Ascending aorta (tissue), 2 donors: ENCODE measurements at regions not wholly inside any gene's neighbourhood (a gene's known extent, or its start where the extent isn't known, plus 50 kb on each side); places are given as distances from the start of the nearest gene placed in this dataset.

Experiments used
- DNase-seq, 2 donors: peaks; one replicate each; pipeline ENCODE4 v3.0.0-alpha.2; 2019; ENCODE audit warnings: low spot score in 2 of 2
- H3K27ac ChIP-seq, 2 donors: fragments of 200-600 bp; sonication (generic); one replicate each; pipeline ENCODE4 v1.5.1; 2016 to 2017; ENCODE audit warnings: mild to moderate bottlenecking in 1 of 2
- H3K27me3 ChIP-seq: fragments of 200-600 bp; sonication (generic); one replicate; pipeline ENCODE4 v1.5.1; 2017
- H3K36me3 ChIP-seq, 2 donors: fragments of 200-600 bp; sonication (generic); one replicate each; pipeline ENCODE4 v1.5.1; 2016
- H3K4me1 ChIP-seq, 2 donors: fragments of 200-600 bp; sonication (generic); one replicate each; pipeline ENCODE4 v1.5.1; 2016 to 2017; ENCODE audit warnings: mild to moderate bottlenecking in 1 of 2
- H3K4me3 ChIP-seq, 2 donors: fragments of 200-600 bp; sonication (generic); one replicate each; pipeline ENCODE4 v1.5.1; 2016 to 2017; ENCODE audit warnings: mild to moderate bottlenecking in 1 of 2
- H3K9me3 ChIP-seq, 2 donors: fragments of 200-600 bp; sonication (generic); one replicate each; pipeline ENCODE4 v1.5.1; 2016
- intact Hi-C: fragments of 100-400 bp; cut with DNase I; formaldehyde crosslinking; loops from one replicate; pipeline ENCODE4 v1.15.1; 2023
- TF ChIP-seq, protein P1 (sequence below), 3 experiments: fragments of 200-600 bp in 2 of 3; fragments of 450-650 bp in 1 of 3; sonication (generic) in 2 of 3; IDR thresholded peaks; one replicate each; pipeline ENCODE4 v1.5.1; 2016 to 2019; ENCODE audit warnings: antibody characterized with exemption in 3 of 3, mild to moderate bottlenecking in 1 of 3, moderate library complexity in 1 of 3

DNA sequence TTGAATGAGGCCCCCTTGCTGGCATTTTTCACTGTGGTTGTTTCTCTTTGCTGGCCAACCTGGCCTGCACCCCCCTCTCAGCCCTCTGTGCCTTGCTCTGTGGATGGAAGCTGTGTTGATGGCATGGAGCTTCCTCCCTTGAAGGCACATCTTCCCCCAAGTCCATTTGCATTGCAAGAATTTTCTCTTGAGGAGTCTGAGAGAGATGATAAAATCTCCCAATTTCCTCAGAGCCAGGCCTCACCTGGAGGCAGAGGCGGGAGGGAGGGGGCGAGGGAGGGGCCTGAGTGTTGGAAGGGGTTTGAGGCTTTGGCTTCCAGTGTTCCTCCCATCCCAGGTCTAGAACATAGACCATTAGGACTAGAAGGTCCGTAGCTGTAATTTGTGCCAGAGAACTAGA lies 175.1 kb downstream of the SCP2D1 start:
- Histone ChIP-seq H3K4me3 (no peak overlapping the region), H3K36me3 (no peaks in the 10 kb centered on the region), H3K27ac (no peak overlapping the region), H3K27me3 (no peaks in the 10 kb centered on the region), H3K4me1 (no peaks in the 10 kb centered on the region), H3K9me3 (no peaks in the 10 kb centered on the region)
- intact Hi-C loops: no loop called here
- DNase-seq: no peak
- TF ChIP-seq, protein P1, sequence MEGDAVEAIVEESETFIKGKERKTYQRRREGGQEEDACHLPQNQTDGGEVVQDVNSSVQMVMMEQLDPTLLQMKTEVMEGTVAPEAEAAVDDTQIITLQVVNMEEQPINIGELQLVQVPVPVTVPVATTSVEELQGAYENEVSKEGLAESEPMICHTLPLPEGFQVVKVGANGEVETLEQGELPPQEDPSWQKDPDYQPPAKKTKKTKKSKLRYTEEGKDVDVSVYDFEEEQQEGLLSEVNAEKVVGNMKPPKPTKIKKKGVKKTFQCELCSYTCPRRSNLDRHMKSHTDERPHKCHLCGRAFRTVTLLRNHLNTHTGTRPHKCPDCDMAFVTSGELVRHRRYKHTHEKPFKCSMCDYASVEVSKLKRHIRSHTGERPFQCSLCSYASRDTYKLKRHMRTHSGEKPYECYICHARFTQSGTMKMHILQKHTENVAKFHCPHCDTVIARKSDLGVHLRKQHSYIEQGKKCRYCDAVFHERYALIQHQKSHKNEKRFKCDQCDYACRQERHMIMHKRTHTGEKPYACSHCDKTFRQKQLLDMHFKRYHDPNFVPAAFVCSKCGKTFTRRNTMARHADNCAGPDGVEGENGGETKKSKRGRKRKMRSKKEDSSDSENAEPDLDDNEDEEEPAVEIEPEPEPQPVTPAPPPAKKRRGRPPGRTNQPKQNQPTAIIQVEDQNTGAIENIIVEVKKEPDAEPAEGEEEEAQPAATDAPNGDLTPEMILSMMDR (IDR thresholded peaks at IDR 0.05): no peak

DNA sequence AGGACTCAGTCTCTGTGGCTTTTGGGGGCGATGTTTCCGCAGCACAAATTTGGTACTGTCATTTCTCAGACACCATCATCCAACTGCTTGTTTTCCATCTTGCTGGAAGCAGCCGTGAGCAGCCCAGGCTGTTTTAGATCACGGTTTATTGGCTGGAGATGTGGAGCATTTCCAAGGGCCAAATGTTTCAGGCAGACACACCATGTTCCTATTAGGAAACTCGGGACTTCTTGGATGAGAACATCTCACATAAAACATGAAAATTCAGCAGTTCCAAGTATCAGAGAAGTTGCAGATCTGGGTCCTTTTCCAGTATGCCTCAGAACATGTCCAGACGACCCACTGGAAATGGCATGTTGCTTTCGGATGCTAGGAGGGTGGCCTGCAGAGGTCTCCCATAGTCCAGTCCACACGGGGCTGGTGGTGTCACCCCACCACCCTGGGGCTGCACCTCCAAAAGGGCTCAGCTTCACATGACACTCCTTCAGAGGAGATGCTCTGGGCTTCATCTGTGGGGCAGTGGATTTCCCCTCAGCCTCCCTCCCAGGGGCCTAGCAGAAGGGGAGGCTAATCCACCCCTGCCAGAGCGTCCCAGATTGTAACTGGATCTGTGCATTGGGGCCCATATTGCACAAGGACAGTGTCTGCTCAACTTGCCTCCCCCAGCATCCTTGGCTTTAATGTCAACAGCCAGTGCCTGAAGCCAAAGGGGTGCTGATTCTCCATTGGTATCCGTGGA lies 176.3 kb downstream of the SCP2D1 start:
- H3K4me3 ChIP-seq: no peak overlapping the region
- no peaks in the 10 kb centered on the region for H3K4me1 ChIP-seq
- H3K27ac ChIP-seq: no peak overlapping the region
- DNase-seq: peak in 1 of 2 donors; percentile 63
- intact Hi-C loops: no loop called here
- TF ChIP-seq, protein P1 (IDR thresholded peaks at IDR 0.05): no peak
- H3K9me3 ChIP-seq: no peaks in the 10 kb centered on the region
- H3K36me3 ChIP-seq: no peaks in the 10 kb centered on the region
- H3K27me3 ChIP-seq: no peaks in the 10 kb centered on the region

DNA sequence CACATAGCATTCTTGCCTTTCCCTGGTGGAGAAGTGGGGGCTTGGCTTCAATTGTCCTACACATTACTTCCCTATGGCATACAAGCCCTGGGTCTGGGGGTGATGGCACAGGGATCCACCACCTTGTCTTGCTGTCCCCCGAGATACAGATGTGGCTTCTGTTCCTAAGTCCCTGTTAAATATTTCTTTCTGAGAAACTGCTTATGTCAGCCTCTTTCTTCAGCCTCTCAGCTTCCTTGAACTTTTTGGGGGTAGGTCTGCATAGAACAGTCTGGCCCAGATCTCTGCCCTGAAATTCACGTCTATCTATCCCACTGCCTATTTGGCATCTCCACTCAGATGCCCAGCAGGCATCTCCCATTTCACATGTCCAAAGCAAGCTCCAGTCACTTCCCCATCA lies 177.4 kb downstream of the SCP2D1 start:
- Histone ChIP-seq H3K4me1 (no peaks in the 10 kb centered on the region), H3K4me3 (no peak overlapping the region), H3K9me3 (no peaks in the 10 kb centered on the region), H3K36me3 (no peaks in the 10 kb centered on the region), H3K27me3 (no peaks in the 10 kb centered on the region), H3K27ac (no peak overlapping the region)
- intact Hi-C loops: no loop called here
- DNase-seq: peak in 1 of 2 donors; percentile 2
- TF ChIP-seq, protein P1 (IDR thresholded peaks at IDR 0.05): no peak

DNA sequence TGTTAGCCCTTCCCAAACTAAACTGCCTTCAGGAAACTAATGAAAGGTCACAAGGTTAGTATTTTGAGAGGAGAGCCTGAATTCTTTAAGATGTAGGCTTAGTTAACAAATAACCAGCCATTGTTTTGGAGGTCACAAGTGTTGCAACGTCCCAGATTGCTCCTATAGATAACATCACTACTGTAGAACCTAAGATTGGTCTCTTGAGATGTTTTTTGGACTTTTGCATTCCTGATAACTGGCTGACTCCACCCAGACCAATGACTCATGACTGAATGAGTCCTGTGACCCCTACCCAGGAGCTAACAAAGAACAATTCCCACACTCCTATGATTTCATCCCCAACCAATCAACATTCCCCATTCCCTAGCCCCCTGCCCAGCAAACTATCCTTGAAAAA lies 178.8 kb downstream of the SCP2D1 start:
- DNase-seq: peak in 1 of 2 donors; percentile 2
- TF ChIP-seq, protein P1 (IDR thresholded peaks at IDR 0.05): no peak
- H3K4me3 ChIP-seq: no peak overlapping the region

DNA sequence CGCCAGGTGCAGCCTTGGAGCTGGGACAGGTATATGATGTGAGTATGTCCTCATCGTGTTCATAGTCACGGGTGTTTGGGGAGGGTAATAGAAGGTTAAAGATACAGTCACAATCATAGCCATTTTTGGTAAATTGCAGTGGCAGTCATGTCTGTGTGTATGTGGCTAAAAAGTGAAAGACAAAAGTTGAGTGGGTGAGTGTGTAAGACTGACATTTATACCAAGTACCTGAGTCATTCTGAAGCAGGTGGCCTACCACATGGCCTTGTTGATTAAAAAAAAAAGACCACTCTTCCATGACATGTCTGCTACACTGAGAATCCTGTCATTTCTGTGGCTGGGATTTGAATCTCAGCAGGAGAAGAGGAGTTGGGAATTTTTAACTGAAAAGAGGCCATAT lies 181.9 kb downstream of the SCP2D1 start:
- TF ChIP-seq, protein P1 (IDR thresholded peaks at IDR 0.05): no peak
- Histone ChIP-seq H3K4me3 (no peak overlapping the region), H3K36me3 (no peaks in the 10 kb centered on the region), H3K4me1 (no peaks in the 10 kb centered on the region), H3K9me3 (no peaks in the 10 kb centered on the region), H3K27ac (no peak overlapping the region), H3K27me3 (no peaks in the 10 kb centered on the region)
- intact Hi-C loops: no loop called here
- DNase-seq: no peak

More for the DNA sequence above, 178.8 kb downstream of the SCP2D1 start:
- H3K9me3 ChIP-seq: no peaks in the 10 kb centered on the region
- no peaks in the 10 kb centered on the region for H3K4me1 ChIP-seq
- H3K36me3 ChIP-seq: no peaks in the 10 kb centered on the region
- H3K27me3 ChIP-seq: no peaks in the 10 kb centered on the region
- intact Hi-C loops: no loop called here
- no peak overlapping the region for H3K27ac ChIP-seq
